ENCODE measurements at regions not wholly inside any gene's neighbourhood (a gene's known extent, or its start where the extent isn't known, plus 50 kb on each side); places are given as distances from the start of the nearest gene placed in this dataset.

- DNase-seq (ENCODE audit: low read depth), result no peak
Measured at GRCh38 chr11:69928975-69929374, 109.8 kb upstream of the FGF3 start.

GRCh38 chr11:69930081-69931059 is 111.2 kb upstream of the FGF3 start:
- DNase-seq (ENCODE audit: low read depth), result no peak

- DNase-seq (ENCODE audit: low read depth), result no peak
Measured at GRCh38 chr11:69931060-69931910, 112.1 kb upstream of the FGF3 start.

- DNase-seq (ENCODE audit: low read depth), result no peak
Measured at GRCh38 chr11:69931994-69932910, 113.0 kb upstream of the FGF3 start.

- no peak for DNase-seq (ENCODE audit: low read depth)
Measured at GRCh38 chr11:69934861-69935494, 115.8 kb upstream of the FGF3 start.

- no peak for DNase-seq (ENCODE audit: low read depth)
Measured at GRCh38 chr11:69935941-69936505, 116.8 kb upstream of the FGF3 start.

GRCh38 chr11:69936771-69937170 is 117.6 kb upstream of the FGF3 start:
- no peak for DNase-seq (ENCODE audit: low read depth)

- no peak for DNase-seq (ENCODE audit: low read depth)
Measured at GRCh38 chr11:69938206-69938605, 119.0 kb upstream of the FGF3 start.

GRCh38 chr11:69939551-69940245 is 120.5 kb upstream of the FGF3 start:
- DNase-seq (ENCODE audit: low read depth), result no peak

- no peak for DNase-seq (ENCODE audit: low read depth)
Measured at GRCh38 chr11:69940246-69940610, 121.0 kb upstream of the FGF3 start.

GRCh38 chr11:69941546-69942332 is 122.5 kb upstream of the FGF3 start:
- DNase-seq (ENCODE audit: low read depth), result no peak

GRCh38 chr11:69942333-69942820 is 123.2 kb upstream of the FGF3 start:
- DNase-seq (ENCODE audit: low read depth), result no peak

- peak; percentile 5 for DNase-seq (ENCODE audit: low read depth)
Measured at GRCh38 chr11:69943066-69943465, 123.8 kb upstream of the FGF3 start.

GRCh38 chr11:69943506-69943905 is 124.3 kb upstream of the FGF3 start:
- DNase-seq (ENCODE audit: low read depth), result no peak

- no peak for DNase-seq (ENCODE audit: low read depth)
Measured at GRCh38 chr11:69944146-69944795, 125.1 kb upstream of the FGF3 start.

- DNase-seq (ENCODE audit: low read depth), result no peak
Measured at GRCh38 chr11:69945157-69945556, 125.9 kb upstream of the FGF3 start.

- DNase-seq (ENCODE audit: low read depth), result no peak
Measured at GRCh38 chr11:69947059-69947792, 128.0 kb upstream of the FGF3 start.
